DMS153 treated with DMSO at 0.1 percent for 48 hours (cell line): ENCODE measurements at regions not wholly inside any gene's neighbourhood (a gene's known extent, or its start where the extent isn't known, plus 50 kb on each side); places are given as distances from the start of the nearest gene placed in this dataset.

Source experiments
- DNase-seq: peaks from one replicate; lab custom pipeline; 2025; ENCODE audit not compliant: unreplicated experiment; lab: John Stamatoyannopoulos, UW

GRCh38 chr9:75610246-75610645 is 280.2 kb upstream of the PCSK5 start:
- DNase-seq: no peak

GRCh38 chr9:75612205-75612604 is 278.3 kb upstream of the PCSK5 start:
- DNase-seq: no peak

GRCh38 chr9:75612754-75613153 is 277.7 kb upstream of the PCSK5 start:
- DNase-seq: no peak

GRCh38 chr9:75615284-75615683 is 275.2 kb upstream of the PCSK5 start:
- peak; percentile 87 for DNase-seq

GRCh38 chr9:75616052-75616451 is 274.4 kb upstream of the PCSK5 start:
- DNase-seq: no peak

- no peak for DNase-seq
Observed at GRCh38 chr9:75616841-75617566, 273.5 kb upstream of the PCSK5 start.

GRCh38 chr9:75623462-75623861 is 267.0 kb upstream of the PCSK5 start:
- DNase-seq: no peak

GRCh38 chr9:75624998-75625397 is 265.5 kb upstream of the PCSK5 start:
- no peak for DNase-seq

- DNase-seq: no peak
Observed at GRCh38 chr9:75626860-75627259, 263.6 kb upstream of the PCSK5 start.

- DNase-seq: no peak
Observed at GRCh38 chr9:75628952-75629351, 261.5 kb upstream of the PCSK5 start.

- no peak for DNase-seq
Observed at GRCh38 chr9:75633451-75634057, 256.9 kb upstream of the PCSK5 start.

- no peak for DNase-seq
Observed at GRCh38 chr9:75636427-75637045, 253.9 kb upstream of the PCSK5 start.

GRCh38 chr9:75639971-75640610 is 250.4 kb upstream of the PCSK5 start:
- no peak for DNase-seq

GRCh38 chr9:75642522-75642921 is 248.0 kb upstream of the PCSK5 start:
- DNase-seq: no peak

GRCh38 chr9:75644649-75645048 is 245.8 kb upstream of the PCSK5 start:
- DNase-seq: no peak

- DNase-seq: no peak
Observed at GRCh38 chr9:75648034-75648433, 242.4 kb upstream of the PCSK5 start.

GRCh38 chr9:75649060-75649459 is 241.4 kb upstream of the PCSK5 start:
- no peak for DNase-seq

- DNase-seq: no peak
Observed at GRCh38 chr9:75651709-75652108, 238.8 kb upstream of the PCSK5 start.

- no peak for DNase-seq
Observed at GRCh38 chr9:75653335-75653734, 237.1 kb upstream of the PCSK5 start.

- no peak for DNase-seq
Observed at GRCh38 chr9:75653750-75654149, 236.7 kb upstream of the PCSK5 start.

- no peak for DNase-seq
Observed at GRCh38 chr9:75657015-75657414, 233.5 kb upstream of the PCSK5 start.

- DNase-seq: no peak
Observed at GRCh38 chr9:75658301-75658905, 232.1 kb upstream of the PCSK5 start.
